Ecto neural progenitor cell (in vitro differentiated cells): ENCODE measurements at regions not wholly inside any gene's neighbourhood (a gene's known extent, or its start where the extent isn't known, plus 50 kb on each side); places are given as distances from the start of the nearest gene placed in this dataset.
A peak's percentile ranks its signal among the peaks of the same experiment; 100 is the strongest.

Source experiments
- DNase-seq: peaks from one replicate; pipeline ENCODE4 v3.0.0-alpha.2; 2018; ENCODE audit warnings: low spot score

- DNase-seq = no peak
Observed at GRCh38 chr7:21030237-21030871, 243.7 kb upstream of the SP8 start.

GRCh38 chr7:21041252-21041651 is 254.6 kb upstream of the SP8 start:
- no peak for DNase-seq

GRCh38 chr7:21041666-21042065 is 255.0 kb upstream of the SP8 start:
- peak; percentile 91 for DNase-seq

- DNase-seq = no peak
Observed at GRCh38 chr7:21044384-21044783, 257.7 kb upstream of the SP8 start.

- no peak for DNase-seq
Observed at GRCh38 chr7:21044913-21045568, 258.4 kb upstream of the SP8 start.

GRCh38 chr7:21051865-21052264 is 265.2 kb upstream of the SP8 start:
- no peak for DNase-seq

GRCh38 chr7:21054427-21055112 is 267.9 kb upstream of the SP8 start:
- DNase-seq = no peak

GRCh38 chr7:21059069-21059468 is 272.4 kb upstream of the SP8 start:
- no peak for DNase-seq

GRCh38 chr7:21063106-21063505 is 276.4 kb upstream of the SP8 start:
- DNase-seq = no peak

GRCh38 chr7:21064698-21065648 is 278.3 kb upstream of the SP8 start:
- DNase-seq = no peak

- no peak for DNase-seq
Observed at GRCh38 chr7:21066221-21066620, 279.5 kb upstream of the SP8 start.

- no peak for DNase-seq
Observed at GRCh38 chr7:21067216-21067615, 280.5 kb upstream of the SP8 start.

- DNase-seq = no peak
Observed at GRCh38 chr7:21070571-21071090, 283.9 kb upstream of the SP8 start.

GRCh38 chr7:21071561-21072501 is 285.1 kb upstream of the SP8 start:
- DNase-seq = no peak

- no peak for DNase-seq
Observed at GRCh38 chr7:21076054-21076453, 289.4 kb upstream of the SP8 start.

GRCh38 chr7:21076574-21076973 is 289.9 kb upstream of the SP8 start:
- DNase-seq = no peak

- no peak for DNase-seq
Observed at GRCh38 chr7:21077602-21078001, 290.9 kb upstream of the SP8 start.

GRCh38 chr7:21084286-21084685 is 297.6 kb upstream of the SP8 start:
- DNase-seq = no peak

GRCh38 chr7:21086688-21087087 is 300.0 kb upstream of the SP8 start:
- DNase-seq = no peak

- no peak for DNase-seq
Observed at GRCh38 chr7:21089653-21090052, 303.0 kb upstream of the SP8 start.
